ENCODE measurements at regions not wholly inside any gene's neighbourhood (a gene's known extent, or its start where the extent isn't known, plus 50 kb on each side); places are given as distances from the start of the nearest gene placed in this dataset.
"Not testable (repeated sequence)": the region's sequence is repeated elsewhere in the genome, so short reads cannot be mapped to it uniquely, and the experiment has no call there.

DNA sequence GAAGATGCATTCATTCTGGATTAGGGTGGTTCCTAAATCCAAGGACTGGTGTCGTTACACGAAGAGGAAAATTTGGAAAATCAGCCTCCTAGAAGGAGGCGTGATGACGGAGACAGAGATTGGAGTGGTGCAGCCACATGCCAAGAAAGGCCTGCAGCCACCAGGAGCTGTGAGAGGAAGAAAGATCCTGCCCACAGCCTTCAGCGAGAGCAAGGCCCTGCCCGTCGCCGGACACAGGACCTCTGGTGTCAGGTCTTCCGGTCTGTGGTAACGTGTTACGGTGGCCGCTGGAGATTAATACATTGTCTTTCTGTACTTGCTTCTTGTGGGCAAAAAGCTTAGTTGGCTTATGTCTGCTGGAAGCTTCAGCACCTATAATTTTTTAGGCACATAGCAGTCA lies 1045.8 kb downstream of the BRD1 start:
- no peak for DNase-seq

DNA sequence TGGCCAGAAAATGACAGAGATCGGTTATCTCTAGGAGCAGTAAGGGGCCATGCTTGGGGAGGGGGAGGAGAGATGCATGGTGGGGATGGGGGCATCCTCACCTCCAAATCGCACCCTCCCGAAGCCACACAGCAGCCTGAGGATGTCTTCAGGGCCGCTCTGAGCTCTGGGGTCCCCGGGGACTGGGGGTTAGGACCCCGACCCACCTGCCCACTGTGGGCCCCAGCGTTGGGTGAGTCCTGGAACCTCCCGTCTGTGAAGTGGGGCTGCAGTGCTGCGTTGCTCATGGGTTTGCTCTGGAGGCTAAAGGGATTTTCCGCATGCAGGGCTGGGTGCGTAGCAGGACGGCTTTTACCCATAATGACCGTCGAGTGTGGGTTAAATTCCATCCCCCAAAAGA lies 1046.3 kb downstream of the BRD1 start:
- no peak for DNase-seq

DNA sequence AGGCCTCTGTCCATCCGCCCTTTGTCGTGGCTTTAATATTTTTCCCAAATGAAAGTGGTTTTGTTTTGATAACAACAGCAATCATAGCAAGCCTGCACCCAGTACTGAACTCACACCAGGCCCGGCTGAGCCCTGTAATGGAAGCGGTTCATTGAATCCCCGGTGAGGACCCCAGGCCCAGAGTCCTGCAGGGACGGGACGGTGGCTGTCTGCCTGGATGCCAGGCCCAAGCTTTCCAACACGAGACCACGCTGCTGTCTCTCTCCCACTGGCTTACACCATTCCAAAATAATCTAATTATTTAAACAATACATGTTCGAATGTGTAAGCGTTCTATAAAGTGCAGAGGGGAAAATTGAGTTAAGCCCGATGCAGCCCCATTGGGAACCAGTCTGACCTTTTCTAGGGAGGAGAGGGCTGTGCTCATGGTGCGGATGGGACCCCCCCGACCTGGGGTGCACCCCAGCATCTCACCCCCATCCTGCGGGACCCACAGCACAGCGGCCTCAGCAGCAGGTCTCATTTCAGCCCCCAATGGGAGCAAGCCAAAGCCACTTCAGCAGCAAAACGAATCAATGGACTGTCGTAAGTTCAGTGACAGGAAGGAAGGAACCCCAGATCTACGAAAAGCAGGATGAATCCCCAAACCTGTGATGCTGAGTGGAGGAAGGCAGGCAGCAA lies 1046.9 kb downstream of the BRD1 start:
- DNase-seq = no peak

DNA sequence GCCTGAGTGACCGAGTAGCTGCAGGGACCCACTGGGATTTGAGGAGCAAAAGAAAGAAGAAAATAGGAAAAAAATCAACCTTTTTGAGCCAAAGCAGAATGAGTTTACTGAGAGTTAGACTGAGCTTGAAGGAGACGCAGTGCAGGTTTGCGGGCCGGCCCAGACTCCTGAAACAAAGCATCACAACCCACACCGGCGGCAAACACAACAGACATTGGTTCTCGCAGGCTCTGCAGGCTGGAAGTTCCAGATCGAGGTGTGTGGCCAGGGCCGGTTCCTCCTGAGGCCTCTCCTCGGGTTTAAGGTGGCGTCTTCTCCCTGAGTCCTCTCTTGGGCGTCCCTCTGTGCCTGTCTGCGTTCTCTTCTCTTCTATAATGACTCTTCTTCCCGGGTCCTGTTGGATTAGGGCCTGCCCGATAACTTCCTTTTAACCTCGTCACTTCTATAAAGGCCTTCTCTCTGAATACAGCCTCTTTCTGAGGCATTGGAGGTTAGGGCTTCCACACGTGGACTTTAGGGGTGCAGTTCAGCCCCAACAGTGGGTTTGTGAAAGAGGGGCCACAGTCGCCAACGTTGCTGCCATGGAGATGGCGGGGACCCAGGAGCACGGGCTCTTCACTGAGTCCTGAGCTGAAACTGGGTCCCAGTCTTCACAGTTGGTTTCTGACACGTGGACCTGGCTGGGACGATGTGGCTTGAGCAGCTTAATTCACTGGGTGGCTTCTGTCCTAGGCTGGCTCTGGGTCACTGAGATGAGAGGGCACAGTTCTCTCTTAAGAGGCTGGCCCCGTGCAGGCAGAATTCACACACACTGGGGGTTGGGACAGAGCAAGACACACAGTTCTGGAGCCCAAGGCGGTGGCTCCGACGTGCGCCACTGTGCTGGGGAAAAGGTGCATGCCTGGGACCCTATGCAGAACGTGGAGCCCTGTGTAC lies 1047.7 kb downstream of the BRD1 start:
- no peak for DNase-seq

DNA sequence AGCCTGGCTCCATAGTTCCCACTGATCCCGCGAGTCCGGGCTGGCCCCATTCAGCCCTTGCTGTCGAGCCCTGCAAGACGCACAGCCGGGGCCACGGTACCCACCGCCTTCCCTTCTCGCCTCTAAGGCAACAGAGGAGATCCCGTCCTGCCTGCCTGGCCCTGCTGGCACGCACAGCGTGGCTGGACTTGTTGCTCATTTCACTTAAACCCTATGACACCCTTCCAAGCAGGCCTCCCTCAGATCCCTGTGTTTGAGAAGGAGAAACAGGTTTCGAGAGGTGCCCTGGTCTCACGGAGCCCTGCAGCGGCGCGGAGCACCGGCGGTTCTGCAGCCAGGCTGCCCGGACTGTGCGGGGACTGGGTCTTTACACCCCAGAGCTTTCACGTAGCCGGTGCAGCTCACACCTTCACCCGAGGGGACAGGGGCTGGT lies 1048.4 kb downstream of the BRD1 start:
- DNase-seq = no peak

DNA sequence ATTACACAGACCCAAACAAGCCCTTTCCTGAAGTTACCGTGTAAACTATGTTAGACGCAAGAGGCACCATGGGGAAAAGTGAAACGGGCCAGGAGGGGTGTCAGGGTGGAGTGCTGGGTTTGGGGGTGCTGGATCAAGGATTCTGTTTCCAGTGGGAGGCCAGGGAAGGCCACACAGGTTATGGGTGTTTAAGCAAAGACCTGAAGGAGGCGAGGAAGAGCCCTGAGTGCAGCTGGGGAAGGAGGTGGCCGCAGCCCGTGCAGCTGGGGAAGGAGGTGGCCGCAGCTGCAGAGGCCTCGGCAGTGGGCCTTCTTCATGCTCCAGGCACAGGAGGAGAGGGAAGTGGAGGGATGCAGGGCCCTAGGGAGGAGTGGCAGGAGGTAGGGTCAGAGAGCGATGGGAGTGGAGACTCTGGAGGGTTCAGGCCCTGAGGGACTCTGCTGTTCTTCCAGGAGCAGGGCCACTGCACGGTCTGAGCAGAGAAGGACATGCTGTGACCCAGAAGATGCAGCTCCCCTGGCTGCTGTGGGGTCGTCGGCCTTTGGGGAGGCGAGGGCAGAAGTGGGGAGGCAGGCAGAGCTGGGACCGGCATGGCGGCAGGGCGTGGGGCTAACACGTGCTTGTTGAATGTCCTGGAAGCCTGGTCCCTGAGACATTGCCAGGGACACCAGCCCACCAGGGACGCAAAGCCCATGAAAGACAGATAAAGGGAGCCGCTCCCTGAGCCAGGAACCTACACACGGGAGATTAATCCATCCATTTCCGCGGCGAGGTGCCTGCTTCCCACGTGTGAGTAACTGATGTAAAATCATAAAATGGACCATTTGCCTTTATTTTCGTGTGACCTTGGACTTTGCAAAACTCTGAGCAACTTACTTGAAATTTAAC lies 1049.1 kb downstream of the BRD1 start:
- no peak for DNase-seq

DNA sequence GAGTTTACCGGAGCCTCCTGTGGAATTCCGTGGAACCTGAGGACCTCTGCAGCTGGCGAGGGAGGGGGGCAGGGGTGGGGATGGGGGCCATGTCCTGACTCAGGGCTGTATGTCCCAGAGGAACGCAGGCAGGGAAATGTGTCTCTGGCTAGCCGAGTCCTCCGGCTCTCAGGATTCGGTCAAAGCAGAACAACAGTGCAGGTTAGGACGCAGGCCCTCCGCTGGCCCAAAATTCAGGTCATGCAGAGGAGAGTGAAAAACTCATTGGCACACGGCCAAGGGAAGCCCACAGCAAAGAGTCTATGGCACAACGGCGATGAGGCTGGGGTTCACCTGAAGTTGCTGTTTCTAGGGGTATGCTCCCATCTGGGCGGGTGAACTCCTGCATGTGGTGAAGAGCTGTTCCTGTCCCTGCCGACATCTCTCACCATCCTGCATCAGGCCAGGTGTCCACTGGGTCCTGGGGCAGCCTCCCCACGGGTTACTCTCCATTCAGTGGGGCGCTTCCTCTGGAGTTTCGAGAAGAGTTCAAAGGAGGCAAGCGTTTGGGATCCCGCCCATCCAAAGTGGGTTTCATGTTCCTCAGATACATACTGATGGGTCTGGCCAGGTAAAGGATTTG lies 1055.3 kb downstream of the BRD1 start:
- no peak for DNase-seq

DNA sequence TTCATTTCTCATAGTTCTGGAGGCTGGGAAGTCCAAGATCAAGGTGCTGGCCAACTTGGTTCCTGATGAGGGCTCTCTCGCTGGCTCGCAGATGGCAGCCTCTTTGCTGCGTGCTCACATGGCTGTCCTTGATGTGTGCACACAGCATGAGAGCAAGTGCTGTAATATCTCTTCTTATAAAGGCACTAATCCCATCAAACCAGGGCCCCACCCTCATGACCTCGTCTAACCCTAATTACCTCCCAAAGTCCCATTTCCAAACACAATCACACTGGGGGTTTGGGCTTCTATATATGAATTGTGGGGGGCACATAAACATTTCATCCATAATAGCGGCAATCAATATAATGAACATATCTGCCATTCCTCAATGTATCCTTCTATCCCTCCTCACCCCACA lies 1062.1 kb downstream of the BRD1 start:
- no peak for DNase-seq

DNA sequence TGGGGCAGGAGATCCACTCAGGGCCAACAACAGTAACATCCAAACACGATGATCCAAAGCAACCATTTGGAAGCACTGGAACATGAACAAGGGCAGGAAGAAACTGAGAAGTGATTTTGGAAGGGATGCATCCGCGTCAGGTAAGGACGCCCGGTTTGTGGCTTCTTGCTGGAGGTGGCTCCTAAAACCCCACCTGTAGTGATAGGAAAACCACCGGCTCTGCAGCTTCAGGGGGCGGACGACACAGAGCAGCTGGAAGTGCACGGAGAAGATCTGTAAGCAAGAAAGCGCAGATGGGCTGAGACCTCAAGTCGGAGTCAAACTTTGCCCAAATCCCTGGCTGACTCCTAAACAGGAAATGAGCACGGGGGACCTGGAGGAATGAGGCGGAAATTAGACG lies 1066.1 kb downstream of the BRD1 start:
- no peak for DNase-seq

DNA sequence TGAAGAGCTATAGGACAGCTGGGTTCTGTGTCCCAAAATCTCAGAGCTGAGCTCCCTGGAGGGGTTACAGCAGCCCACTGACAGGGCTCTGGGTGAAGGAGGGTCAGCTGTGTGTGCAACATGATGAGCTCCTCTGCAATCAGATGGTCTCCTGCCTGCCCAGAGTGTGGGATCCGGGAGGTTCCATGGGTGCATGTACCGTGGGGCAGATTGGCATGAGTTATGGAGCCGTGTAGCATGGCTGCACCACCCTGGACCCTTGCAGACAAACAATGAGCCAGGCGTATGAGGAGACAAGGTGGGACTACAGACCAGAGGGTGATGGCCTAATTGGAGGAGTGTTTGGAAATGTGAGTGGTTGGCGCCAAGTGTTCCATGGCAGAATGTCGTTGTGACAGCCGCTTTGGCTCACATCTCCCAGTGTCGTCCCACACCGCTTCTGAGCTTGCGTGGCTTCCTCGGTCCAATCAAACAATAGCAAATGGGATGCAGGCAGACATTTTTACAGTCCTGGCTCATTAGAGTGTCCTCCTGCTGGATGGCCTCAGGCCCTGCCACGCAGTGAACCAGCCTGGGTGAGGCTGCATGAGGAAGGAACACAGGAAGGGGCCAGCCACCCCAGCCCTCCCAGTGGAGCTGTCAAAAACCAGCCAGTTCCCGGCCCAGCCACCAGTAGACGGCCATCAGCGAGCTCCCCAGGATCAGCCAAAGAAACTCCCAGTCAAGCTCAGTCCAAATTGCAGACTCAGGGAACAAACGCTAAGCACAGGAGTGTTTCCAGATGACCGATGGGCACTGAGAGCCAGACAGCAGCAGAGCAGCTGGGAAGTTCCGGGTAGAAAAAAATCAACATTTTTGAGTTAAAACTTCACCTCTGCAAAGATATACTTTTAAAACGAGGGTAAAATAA lies 1066.9 kb downstream of the BRD1 start:
- no peak for DNase-seq

DNA sequence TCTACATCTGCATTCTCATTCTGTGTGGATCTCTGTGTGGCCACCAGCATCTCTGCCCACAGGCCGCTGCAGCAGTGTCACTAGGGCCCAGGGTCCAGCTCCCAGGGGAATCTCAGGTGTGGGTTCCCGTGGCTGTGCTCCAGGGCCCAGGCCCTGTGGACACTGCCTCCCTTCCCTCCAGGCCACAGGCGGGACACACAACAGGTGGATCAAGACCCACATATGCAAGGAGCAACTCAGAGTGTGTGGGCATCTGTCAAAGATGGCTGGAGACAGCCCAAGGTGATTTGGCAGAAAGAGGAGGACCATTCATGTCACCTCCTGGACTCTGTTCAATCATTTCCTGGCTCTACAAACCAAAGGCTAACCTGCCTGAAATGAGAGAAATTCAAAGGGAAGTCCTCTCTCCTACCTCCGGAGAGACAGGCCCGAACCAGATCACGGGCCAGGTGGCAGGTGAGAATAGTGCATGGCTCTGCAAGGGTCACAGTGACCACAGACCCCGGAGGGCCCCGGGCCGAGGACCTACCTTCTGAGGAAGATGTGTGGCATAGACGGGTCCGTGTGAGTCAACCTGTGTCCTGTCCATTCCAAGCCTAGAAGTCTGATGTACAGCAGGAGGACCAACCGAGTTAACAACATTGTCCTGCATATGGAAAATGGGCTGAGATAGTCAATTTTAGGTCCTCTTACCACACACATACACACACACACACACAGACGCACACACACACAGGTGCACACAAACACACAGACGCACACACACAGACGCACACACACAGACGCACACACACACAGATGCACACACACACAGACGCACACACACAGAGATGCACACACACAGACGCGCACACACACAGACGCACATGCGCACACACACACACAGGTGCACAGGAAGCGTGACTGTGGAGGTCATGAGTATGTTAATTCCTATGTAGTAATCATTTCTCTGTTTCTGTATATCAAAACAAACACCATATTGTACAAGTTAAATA lies 1068.5 kb downstream of the BRD1 start:
- no peak for DNase-seq

DNA sequence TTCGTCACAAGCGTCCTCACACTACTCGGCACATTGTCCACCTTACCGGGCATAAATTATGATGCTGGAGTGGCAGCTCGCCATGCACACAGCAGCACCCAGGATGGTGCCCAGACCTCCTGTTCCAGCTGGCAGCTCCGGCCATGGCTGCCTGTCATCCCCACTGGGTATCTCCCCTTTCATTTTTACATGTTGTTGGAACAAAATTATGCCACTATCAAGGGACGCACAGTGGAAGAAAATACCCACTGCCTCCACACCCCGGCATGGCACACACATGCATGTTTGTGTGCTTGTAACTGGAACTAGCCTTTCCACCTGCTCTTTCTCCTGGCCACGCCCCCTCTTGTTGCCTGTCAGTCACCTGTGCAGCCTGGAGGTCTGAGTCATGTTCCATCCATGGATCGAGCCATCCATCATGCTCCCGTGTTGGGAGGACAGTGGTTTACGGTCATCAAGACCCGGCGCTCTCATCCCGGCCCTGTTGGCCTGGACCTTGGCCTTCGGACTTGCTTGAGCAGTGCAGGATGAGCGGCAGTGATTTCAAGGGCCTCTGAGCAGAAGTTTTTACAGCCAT lies 1069.6 kb downstream of the BRD1 start:
- DNase-seq = no peak

DNA sequence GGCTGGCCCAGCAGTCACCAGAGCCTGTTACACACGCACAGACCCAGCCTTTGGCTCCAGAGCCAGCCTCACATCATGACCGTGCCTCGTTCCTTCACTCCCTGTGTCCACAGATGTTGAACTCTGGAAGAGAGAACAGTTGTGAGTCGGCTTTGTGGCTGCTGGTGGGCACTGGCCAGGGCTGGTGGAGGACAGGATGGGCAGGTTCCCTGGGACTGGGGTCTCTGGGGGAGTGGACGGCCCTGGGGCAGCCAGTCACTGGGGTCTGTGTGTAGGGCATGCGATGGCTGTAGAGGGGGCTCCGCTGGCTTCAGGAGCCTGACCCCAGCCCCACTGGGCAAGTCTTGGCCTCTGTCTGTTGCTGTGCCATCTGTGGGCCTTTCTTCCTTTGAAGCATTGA lies 1070.1 kb downstream of the BRD1 start:
- DNase-seq = no peak

DNA sequence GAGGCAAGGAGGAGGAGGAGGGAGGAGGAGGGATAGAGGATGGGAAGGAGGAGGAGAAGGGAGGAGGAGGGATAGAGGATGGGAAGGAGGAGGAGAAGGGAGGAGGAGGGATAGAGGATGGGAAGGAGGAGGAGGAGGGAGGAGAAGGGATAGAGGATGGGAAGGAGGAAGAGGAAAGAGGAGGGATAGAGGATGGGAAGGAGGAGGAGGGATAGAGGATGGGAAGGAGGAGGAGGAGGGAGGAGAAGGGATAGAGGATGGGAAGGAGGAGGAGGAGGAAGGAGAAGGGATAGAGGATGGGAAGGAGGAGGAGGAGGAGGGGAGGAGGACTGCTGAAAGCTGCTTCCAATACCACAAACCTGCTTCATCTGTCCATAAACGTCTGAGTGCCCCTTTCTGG lies 1070.5 kb downstream of the BRD1 start:
- not testable (repeated sequence) for DNase-seq

DNA sequence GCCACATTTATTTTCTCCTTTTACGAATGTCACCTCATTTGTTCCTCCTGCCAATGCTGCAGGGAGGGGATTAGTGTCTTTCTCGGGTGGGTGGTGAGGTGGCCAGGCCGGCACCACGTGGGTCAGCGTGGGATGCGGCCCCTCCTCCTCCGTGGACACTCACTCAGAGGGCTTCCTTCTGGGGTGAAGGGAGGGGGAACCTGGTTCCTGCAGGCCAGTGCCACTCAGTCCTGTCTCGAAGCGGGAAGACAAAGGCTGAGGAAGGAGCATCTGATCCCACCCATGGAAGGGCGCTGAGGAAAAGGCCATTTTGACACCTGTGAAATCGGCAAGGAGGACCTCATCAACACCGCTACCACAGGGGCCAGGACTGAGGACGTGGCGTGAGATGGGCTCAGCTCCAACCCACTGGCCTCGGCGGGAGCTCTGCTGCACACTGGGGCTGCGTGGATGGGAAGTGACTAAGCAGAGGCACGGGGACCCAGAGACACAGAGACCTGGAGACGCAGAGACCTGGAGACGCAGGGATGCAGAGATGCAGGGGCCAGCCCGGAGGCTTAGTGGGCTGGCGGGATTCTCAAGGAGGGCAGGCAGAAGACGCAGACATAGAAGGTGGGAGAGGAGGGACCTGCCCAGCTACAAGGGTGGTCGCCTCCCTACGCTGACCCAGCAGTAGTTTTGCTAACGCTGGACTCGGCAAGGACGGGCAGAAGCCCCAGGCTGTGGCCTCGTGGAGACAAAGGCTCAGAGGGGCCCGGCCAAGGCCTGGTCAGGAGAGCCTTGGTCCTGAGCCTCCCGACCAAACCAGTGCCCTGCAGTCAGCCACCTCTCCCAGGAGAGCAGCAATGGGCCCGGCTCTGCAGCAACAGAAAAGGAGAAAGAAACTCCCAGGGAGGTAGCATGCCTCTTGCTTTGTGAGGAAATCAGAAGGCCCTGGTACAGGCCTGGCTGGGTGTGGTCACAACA lies 1071.2 kb downstream of the BRD1 start:
- DNase-seq = no peak

DNA sequence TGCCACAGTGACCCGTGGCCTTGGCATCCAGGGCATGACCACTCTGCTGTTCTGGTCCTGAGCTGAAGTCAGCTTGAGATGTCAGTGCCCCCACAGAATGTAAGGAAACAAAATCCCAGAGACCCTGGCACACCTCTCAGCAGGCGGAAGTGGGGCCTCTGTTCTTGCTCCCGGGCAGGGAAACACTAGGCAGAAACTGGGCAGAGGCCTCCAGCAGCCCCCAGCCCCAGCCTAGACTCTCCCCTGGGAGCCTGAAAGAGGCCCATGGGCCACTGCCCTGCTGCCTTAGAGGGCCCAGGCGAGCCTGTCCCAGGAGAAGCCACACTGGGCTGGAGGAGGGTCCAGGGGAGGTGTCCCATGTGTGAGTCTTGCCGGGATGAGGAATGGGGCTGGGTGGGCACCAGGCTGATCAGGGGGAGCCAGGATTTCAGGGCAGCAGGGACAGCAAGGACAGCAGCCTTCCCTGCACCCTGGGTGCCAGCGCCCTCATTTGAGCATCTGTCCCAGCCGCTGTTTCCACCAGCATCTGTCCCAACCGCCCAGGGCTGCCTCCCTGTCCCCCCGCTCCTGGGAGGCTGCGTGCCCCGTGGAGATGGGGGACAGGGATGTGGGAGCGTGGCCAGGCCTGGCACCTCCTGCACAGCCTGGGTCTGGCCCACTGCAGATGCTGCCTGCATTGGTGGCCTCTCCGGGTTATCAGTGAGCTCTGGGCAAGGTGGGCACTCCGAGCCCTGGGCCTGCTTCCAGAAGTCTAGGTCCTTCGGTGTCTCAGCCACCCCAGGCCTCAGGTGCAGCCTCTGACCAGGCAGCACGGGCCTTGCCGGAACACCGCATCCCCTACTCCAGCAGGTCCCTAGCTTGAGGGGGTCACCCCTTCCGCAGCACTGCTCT lies 1072.4 kb downstream of the BRD1 start:
- no peak for DNase-seq

DNA sequence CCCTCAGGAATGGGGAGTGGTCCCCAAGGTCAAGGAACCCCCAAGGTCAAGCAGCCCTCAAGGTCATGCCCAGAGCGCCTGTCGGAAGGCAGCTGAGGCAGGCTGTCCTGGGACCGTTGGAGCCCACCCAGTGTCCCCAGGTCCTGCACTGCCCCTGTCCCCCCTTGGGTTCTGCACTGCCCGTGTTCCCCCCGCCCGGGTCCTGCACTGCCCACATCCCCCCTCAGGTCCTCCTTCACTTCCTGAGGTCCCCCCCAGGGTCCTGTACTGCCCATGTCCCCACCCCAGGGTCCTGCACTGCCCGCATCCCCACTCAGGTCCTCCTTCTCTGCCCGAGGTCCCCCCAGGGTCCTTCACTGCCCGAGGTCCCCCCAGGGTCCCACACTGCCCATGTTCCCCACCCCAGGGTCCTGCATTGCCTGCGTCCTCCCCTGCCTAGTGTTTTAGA lies 1073.0 kb downstream of the BRD1 start:
- no peak for DNase-seq
